ENCODE measurements at regions not wholly inside any gene's neighbourhood (a gene's known extent, or its start where the extent isn't known, plus 50 kb on each side); places are given as distances from the start of the nearest gene placed in this dataset.

DNA sequence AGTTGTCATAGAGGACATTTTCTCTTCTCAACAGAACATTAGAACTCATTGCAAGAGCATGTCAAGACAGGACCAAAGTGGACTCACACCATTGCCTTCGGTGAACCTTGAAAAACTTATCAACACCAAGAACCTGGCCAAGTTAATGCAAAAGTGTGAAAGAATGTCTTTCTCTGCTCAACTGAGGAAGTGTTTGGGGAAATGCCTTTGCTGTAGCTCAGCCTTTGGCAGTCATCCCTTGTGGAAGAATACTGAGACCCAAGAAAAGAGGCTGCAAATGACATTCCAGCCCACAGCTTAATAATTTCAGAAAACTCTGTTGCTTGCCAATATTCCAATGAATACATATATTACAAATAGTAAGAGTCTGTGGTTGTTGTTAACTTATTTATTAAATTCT lies 728.8 kb upstream of the PIK3C3 start:
- no peak for TF ChIP-seq POLR2A (IDR thresholded peaks at IDR 0.05)
- TF ChIP-seq, protein P1, sequence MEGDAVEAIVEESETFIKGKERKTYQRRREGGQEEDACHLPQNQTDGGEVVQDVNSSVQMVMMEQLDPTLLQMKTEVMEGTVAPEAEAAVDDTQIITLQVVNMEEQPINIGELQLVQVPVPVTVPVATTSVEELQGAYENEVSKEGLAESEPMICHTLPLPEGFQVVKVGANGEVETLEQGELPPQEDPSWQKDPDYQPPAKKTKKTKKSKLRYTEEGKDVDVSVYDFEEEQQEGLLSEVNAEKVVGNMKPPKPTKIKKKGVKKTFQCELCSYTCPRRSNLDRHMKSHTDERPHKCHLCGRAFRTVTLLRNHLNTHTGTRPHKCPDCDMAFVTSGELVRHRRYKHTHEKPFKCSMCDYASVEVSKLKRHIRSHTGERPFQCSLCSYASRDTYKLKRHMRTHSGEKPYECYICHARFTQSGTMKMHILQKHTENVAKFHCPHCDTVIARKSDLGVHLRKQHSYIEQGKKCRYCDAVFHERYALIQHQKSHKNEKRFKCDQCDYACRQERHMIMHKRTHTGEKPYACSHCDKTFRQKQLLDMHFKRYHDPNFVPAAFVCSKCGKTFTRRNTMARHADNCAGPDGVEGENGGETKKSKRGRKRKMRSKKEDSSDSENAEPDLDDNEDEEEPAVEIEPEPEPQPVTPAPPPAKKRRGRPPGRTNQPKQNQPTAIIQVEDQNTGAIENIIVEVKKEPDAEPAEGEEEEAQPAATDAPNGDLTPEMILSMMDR (IDR thresholded peaks at IDR 0.05): no peak

Measured in testis (tissue), 2 donors.